GM19239 (cell line): ENCODE measurements at regions not wholly inside any gene's neighbourhood (a gene's known extent, or its start where the extent isn't known, plus 50 kb on each side); places are given as distances from the start of the nearest gene placed in this dataset.
A peak's percentile ranks its signal among the peaks of the same experiment; 100 is the strongest.

Experiments used
- DNase-seq: peaks from one replicate; pipeline ENCODE4 v3.0.0; 2011; ENCODE audit warnings: low spot score; ENCODE audit not compliant: insufficient read length
- FAIRE-seq: peaks from 2 replicates; lab custom pipeline; 2011; peaks lifted over from hg19 to GRCh38; lab: Jason Lieb, UNC

DNA sequence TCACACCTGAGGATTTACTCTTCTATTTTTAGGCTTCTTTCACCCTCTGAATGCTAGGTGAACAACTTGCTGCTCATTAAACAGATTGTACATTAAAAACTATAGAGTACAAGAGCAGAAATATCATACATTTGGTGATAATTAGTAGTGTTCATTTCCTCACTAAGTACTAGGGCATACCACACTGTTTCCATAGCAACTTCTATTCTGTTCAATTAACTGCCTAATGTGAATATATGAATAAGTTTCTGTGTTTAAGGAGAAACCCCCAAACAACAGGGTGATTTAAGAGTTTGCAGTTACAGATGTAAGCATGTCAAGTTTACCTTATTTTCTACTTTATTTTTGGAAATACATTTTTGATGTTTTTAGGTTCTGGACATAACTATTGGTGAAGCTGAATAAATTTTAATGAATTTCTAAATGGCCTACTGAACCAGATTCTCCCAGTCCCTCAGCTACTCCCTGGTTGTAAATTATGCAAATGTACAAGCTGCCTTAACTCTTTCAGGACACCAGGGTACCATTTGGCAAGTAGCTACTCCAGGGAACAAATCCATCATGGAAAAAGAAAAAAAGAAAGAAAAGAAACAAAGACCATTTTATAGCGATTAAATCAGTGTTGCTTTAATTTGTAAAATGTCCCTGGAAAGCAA, 199.8 kb upstream of the NAV3 start:
- FAIRE-seq, result no peak
- DNase-seq, result no peak

DNA sequence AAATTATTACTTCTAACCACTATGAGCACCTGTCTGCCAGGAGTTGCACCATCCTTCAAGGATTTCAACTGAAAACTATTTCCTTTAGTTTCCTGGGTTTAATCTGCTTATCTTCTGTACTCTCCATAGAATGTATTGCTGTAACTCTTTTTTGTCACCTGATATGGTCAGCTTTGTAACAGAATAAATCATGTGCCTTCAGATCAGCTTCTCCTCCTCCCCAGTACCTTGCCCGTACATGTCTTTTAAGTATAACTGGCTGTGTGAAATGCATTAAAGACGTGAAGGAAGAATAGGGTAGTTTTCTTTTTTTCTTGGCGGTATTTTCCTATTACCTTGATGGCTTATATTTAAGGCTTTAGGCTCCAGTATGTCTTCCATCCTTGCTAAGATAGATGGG, 200.3 kb upstream of the NAV3 start:
- DNase-seq, result no peak
- FAIRE-seq, result no peak

DNA sequence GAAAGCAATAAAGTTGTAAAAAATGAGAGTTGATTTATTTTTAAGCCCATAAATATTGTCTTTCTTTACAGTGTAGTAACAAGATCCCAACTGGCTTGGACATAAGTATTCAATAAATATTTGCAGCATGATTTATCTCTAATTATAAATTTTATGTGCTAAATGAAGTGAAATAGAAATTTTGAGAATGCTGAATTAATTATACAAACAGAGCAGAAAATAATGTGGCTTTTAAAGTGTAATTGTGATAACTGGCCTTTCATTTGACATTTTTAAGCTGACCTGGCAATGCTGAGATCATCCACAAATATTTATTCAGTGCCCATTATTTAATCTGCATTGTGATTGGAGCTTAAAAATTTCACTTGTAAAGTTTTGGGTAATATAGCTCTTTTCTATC, 201.6 kb upstream of the NAV3 start:
- no peak for DNase-seq
- no peak for FAIRE-seq

DNA sequence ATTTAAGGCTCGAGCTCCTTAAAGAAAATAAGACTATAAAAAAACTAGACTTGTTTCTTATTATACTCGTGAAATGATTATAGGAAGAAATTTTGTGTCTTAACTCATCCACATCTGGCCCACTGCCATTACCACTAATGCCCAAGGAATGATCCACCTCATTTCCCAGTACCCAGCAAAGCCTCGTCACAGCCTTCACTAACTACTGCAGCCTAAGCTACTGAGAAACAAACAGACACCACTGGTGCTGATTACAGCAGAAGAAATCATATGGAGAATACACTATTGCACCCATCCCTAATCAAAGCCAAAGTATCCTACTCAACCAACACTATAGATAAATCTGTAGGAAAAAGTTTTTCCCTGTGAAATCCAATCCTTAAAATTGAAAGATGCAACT, 205.3 kb upstream of the NAV3 start:
- FAIRE-seq, result no peak
- DNase-seq, result no peak

DNA sequence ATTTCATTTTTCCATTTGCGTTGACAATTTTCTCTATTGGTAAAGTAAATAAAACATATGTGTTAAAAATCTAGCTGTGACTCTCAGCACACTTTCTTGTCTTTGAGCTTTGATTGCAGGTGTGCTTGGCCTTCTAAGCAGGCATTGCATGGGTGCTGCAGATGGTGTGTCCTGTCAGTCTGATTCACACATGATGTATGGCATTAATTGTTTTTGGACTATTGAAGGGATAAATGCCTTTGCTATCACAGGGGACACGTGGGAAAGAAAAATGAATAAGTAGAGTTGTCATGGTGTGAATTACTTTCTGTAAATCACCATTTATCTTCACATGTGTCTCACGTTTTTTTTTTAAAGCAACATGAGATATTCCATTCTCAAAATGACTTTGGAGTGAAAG, 211.3 kb upstream of the NAV3 start:
- FAIRE-seq (no peak), DNase-seq (no peak)

DNA sequence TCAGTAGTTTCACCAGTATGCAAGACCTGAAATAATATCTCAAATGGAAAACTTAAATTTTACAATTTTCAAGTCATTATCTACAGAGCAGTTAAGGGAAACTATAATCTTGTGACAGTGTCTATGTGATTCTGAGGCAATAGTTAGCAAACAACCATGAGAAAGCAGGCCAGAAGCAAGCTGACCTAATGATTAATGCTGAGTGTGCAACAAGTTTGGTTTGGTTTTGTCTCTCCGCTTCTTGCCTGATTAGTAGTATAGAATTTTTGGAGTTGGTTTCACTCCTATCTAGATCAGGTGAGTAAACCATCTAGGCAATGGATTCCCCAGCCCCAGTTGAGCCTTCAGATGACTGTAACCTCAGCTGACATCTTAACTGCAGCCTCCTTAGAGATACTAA, 212.9 kb upstream of the NAV3 start:
- no peak for FAIRE-seq
- DNase-seq, result no peak

DNA sequence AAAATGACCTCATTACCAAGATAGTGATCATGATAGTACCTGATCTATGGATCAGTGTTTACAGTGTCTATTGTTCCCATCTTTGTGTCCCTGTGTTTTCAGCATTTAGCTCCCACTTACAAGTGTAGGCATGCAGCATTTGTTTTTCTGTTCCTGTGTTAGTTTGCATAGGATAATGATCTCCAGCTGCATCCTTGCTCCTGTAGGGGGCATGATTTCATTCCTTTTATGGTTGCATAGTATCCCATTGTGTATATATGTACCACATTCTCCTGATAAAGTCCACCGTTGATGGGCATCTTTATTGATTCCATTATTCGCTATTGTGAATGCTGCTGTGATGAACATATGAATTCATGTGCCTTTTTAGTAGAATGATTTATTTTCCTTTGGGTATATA, 215.4 kb upstream of the NAV3 start:
- FAIRE-seq, result no peak
- no peak for DNase-seq

DNA sequence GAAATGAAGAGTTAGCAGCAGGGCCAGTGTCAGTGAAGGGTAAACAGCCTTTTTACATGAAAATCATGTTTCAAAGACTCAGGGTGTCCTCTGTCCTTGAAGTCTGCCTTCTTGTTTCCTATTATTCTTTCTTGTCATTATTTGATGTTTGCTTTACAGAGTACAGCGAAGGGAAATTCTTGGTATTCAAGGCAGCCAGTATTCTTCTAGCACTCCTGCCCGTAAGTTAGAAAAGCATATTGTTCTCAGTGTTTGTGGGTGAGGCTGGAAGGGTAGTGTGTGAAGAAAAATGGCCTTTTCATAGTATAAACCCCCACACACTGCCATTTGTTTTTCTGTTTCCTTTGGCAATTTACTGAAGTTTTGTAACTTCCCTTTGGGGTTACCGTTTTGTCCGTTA, 217.3 kb upstream of the NAV3 start:
- FAIRE-seq, result no peak
- no peak for DNase-seq

DNA sequence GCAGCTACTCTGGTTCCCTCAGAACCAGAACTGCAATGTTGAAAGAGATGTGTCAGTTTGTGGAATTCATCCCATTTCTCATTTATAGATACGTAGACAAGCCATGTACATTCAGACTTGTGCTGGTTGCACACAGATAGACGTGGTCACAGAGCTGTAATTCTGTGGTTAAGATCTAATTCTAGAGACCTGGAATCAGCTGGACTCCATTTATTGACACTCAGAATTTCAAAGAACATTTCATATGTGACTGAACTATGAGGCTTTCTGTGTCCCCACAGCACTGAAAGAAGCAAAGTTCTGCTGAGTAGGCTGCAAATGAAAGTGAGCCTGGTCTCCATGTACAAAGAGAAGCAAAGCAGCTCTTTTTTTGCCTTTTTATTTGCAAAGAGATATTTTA, 220.2 kb upstream of the NAV3 start:
- no peak for DNase-seq
- FAIRE-seq, result no peak

DNA sequence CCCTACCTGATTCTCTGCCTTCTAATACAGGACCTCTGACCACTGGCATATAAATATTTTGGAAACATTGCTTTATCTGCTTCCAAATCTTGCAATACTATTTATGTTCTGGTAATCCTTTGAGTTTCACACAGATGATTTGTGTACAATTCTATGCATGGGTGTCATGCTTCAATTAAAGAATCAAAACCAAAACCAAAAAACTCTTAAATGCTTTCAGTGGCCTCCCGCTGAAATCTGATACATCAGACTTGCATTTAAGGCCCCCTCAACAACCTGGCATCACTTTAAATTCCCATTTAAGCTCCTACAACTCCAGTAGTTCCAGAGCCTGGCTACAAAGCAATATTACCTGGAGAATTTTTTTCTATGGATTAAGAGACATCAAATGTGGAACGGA, 221.7 kb upstream of the NAV3 start:
- no peak for DNase-seq
- no peak for FAIRE-seq

DNA sequence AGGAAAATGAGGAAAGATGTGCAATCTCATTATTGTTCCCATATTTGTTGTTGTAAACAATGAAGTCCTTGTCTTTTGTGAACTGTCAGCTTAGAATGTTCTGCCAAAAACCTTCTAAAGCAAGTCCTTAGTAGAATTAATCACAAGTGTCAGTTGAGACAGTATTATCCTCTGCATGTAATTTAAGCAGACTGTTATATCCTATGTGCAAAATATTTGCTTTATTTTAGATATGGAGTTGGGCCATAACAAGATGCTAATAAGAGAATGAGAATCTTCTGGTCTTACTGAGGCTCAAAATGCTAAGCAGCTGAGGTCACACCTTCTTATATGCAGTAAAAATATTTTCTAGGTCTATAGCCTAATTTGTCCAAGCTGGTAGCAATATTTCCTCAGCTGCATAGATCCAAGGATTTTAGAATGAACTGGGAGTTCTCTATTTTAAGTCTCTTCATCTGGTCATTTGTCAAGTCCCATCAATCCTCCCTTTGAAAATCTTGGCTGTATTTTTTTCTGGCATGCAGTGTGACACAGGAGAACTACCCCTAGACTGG, 222.3 kb upstream of the NAV3 start:
- DNase-seq (no peak), FAIRE-seq (no peak)

DNA sequence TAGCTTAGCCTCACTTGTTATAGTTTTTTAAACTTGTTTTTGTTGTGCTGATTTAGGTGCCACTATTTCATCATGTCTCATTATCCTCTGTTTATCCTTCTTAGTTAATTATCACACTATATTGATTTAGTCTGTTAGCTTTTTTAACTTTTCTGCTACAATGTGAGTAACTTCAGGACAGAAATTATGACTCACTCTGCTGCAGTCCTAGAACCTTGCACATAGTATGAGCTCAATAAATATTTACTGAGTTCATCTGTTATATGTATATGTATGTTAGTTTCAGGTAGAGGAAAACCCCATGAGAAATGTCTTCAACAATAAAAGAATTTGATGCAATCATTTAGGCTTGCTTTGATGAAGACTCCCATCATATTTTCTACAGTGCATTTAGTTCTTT, 224.3 kb upstream of the NAV3 start:
- DNase-seq (no peak), FAIRE-seq (no peak)

DNA sequence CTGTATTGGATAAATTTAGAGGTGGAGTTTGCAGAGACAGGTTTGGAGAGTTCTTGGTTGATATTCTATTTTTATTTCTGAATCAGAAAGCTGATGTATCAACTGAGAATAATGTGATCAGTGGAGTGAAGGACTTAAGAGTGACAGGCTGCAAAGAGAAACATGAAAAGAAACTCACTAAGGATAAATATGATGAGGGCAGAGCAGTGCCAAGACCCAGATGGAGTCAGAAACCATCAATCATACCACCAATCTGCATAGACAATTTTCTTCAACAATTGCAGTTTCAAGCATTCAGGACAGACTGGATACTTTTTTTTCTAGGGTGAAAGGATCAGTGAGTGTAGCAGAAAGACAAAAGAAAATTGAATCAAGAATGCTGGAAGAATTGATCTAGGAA, 226.7 kb upstream of the NAV3 start:
- no peak for DNase-seq
- no peak for FAIRE-seq

DNA sequence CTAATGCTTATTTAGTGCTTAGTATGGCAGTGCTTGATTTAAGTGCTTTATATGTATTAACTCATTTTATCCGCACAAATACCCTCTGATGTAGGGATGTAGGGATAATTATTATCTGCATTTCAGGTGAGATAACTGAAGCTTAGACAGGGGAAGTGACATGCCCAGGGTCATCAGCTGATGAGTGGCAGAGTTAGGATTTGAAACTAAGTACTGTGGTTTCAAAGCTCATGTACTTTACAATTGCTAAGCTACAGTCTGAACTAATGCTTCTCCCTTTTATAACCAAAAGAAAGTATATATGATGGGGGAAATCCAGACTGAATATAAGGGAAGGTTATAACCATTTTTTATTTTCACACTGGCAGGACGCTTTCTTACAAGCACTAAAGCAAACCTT, 229.6 kb upstream of the NAV3 start:
- DNase-seq, result no peak
- FAIRE-seq, result no peak

DNA sequence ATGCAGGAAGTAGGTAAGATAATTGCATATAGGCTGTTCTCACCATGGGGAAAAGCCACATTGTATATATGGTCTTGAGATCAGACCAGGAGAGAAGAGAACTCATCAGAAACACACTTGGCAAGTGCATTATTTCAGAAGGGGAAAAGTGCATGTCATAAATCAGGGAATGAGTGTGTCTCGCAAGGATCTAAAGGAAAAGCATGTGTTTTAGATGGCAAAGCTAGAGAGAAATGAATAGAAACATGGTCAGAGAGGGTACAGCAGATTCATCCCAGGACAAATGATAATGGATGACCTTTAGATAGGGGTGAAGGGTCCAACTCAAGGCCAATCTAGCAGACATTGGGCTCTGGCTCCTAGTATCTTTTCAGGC, 230.2 kb upstream of the NAV3 start:
- no peak for FAIRE-seq
- DNase-seq, result no peak

DNA sequence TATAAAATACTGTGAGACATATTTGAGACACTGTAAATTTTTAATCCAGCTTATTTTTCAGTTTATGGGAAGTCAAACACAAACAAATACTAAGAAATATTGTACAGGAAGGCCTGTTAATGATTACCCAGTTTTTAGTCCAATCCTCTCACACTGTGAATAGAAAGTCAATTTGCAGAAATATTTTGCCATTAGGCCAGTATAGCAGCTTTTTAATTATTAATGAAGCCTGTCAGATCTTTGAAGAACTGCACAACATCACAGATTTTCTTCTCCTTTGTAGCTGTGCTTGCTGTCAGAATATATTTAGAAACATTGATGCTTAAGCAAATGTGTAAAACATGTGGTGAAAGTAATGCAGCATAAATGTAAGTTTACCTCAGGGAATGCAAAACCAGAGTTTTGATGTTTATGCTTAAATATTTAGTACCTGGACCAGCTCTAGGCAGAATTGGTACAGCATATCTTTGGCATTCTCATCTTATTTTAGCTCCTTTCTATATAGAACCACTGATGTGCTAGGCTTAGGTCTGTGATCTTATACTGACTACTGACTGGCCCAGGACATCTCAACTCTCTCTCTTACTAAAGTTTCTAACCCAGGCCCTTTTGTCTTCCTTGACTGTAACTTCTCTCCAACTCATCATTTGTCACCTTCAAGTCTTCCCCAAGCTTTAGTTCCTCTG, 230.8 kb upstream of the NAV3 start:
- FAIRE-seq (peak; percentile 89), DNase-seq (peak; percentile 3)

DNA sequence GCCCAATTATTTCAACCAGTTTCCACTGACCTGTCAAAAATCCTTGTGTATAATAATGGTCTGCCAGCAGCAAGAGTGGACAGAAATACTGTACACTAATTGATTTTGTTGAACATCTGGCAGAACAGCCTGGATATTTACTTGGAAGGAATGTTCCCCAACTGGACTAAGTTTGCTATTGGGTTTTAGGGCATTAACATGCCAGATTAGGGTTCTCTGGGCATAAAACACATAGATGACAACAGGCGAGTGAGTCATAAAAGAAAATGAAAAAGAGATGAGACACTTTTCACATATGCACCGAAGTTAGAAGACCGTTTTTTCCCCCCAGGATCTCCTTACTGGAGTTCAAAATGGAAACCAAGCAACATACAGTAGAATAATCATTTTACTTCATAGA, 236.3 kb upstream of the NAV3 start:
- no peak for DNase-seq
- no peak for FAIRE-seq

DNA sequence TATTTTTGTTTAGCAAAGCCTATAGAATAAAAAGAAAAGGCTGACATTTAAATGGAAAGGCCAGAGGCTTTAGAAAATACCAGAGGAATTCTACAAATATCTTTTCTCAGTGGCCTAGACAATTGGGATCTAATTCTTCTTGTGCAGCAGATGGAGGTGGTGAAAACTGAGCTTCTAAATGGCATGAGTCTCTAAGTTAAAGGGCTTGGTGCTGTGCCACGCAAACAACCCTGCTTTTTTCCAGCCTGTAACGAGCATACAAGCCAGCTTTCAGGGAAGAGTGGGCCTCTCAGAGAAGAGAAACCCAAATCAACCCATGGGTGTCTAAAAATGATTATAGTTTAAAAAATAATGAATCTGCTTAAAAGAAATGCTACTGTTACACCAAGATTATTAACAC, 237.9 kb upstream of the NAV3 start:
- FAIRE-seq, result no peak

DNA sequence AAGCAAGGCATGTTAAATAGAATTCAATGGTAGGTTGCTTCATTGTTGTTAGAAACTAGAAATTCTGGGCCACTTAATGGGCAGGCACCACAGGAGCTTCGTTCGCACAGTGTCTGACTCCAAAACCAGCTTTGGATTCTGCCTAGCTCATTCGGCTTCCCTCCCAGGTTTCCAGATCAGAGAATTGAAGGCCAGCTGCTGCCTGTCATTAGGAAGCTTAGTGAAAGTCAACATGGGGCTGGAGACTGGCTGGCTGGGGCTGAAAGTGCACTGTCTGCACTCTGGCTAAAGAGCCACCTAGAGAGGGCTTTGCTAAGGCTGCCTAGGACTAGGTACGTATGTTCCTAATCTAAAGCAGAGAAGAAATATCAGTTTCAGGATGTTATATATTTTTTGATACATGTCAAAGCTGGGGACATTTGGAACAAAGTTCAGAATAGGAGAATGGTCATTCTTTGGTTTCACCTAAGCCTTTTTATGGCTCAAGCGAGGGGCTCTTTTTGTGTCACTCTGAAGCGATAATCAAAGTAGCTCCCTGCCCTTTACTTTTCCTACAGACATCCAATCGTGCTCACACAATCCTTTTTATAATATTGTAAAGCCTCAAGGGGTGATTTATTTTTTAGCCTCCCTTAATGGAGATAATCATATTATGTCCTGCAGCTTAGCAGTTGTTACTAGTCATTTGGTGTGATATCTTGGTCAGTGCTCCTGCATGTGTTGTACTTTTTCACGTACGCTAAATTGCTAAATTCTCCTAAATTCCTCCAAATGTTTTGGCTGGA, 238.5 kb upstream of the NAV3 start:
- FAIRE-seq (no peak), DNase-seq (no peak)

More for the DNA sequence above, 237.9 kb upstream of the NAV3 start:
- no peak for DNase-seq

DNA sequence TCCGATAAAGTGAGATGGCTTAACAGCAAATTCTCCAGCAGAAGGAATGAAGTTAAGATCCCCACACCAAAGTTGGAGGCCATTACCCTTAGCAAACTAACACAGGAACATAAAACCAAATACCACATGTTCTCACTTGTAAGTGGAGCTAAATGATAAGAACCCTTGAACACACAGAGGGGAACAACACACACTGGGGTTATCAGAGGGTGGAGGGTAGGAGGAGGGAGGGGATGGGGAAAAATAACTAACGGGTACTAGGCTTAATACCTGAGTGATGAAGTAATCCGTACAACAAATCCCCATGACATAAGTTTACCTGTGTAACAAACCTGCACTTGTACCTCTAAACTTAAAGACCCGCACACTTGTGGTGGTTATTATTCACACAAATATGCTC, 240.4 kb upstream of the NAV3 start:
- DNase-seq (no peak), FAIRE-seq (no peak)

DNA sequence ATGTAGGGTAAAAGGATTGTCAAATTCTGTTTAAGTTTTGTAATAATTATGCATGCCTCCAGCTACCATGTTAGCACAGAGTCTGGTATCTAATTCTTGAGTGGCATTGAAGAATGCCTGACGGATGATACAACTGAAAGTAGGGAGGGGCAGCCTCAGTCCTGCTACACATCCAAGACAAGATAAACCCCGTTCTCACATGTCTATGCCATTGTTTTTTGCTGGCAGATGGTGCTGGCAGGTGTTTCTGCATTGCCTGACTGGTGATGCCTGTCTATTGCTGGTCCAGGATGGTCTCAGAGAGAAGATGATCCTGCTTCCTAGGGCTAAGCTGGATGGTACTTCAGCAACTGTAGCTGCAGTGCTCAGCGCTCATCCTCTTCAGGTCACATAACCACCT, 245.8 kb upstream of the NAV3 start:
- FAIRE-seq (no peak), DNase-seq (no peak)
